ENCODE measurements at regions not wholly inside any gene's neighbourhood (a gene's known extent, or its start where the extent isn't known, plus 50 kb on each side); places are given as distances from the start of the nearest gene placed in this dataset.
"Not testable (repeated sequence)": the region's sequence is repeated elsewhere in the genome, so short reads cannot be mapped to it uniquely, and the experiment has no call there.

- no peak for ATAC-seq
- no peaks in the 10 kb centered on the region for H3K9me3 ChIP-seq
- 84 to 96% (median 94%) methylated on average over 2 of the region's 2 CpGs for WGBS, 4 donors
- no peak overlapping the region for H3K27ac ChIP-seq
- H3K4me1 ChIP-seq = peaks cover 0 to 4% (median 0%) of the 10 kb centered on the region in 12 donors
- intact Hi-C loops (cut with DNase I) = no loop called here
- TF ChIP-seq POLR2A (IDR thresholded peaks at IDR 0.05) (no peak), CTCF (IDR thresholded peaks at IDR 0.05) (no peak)
- no peaks in the 10 kb centered on the region for H3K27me3 ChIP-seq
- H3K4me3 ChIP-seq = no peak overlapping the region
- DNase-seq = no peak
- H3K36me3 ChIP-seq = no peaks in the 10 kb centered on the region
Measured at GRCh38 chr11:87778357-87778756, 396.9 kb downstream of the RAB38 start.

- H3K36me3 ChIP-seq = no peaks in the 10 kb centered on the region
- TF ChIP-seq CTCF (IDR thresholded peaks at IDR 0.05) = no peak
- no peak for TF ChIP-seq POLR2A (IDR thresholded peaks at IDR 0.05)
- H3K4me1 ChIP-seq = peaks cover 0 to 4% (median 0%) of the 10 kb centered on the region in 12 donors
- DNase-seq (no peak), ATAC-seq (no peak)
- no peak overlapping the region for H3K27ac ChIP-seq
- H3K9me3 ChIP-seq = no peaks in the 10 kb centered on the region
- 18 to 34% (median 21%) methylated on average over 1 of the region's 1 CpG for WGBS, 4 donors
- H3K4me3 ChIP-seq = no peak overlapping the region
- intact Hi-C loops (cut with DNase I) = no loop called here
- no peaks in the 10 kb centered on the region for H3K27me3 ChIP-seq
Measured at GRCh38 chr11:87775036-87775435, 400.2 kb downstream of the RAB38 start.

GRCh38 chr11:87769661-87770060, 405.6 kb downstream of the RAB38 start:
- no peak overlapping the region for H3K4me3 ChIP-seq
- DNase-seq = no peak
- TF ChIP-seq CTCF (IDR thresholded peaks at IDR 0.05) = no peak
- no peak for TF ChIP-seq POLR2A (IDR thresholded peaks at IDR 0.05)
- H3K9me3 ChIP-seq = no peaks in the 10 kb centered on the region
- H3K4me1 ChIP-seq = no peaks in the 10 kb centered on the region
- intact Hi-C loops (cut with DNase I) = no loop called here
- H3K27ac ChIP-seq = no peak overlapping the region
- no peak for ATAC-seq
- 57 to 63% (median 59%) methylated on average over 3 of the region's 3 CpGs for WGBS, 4 donors
- H3K27me3 ChIP-seq = no peaks in the 10 kb centered on the region
- H3K36me3 ChIP-seq = no peaks in the 10 kb centered on the region

GRCh38 chr11:87767615-87768014, 407.6 kb downstream of the RAB38 start:
- Histone ChIP-seq H3K4me1 (no peaks in the 10 kb centered on the region), H3K9me3 (peaks cover 0 to 1% (median 0%) of the 10 kb centered on the region in 12 donors), H3K27me3 (no peaks in the 10 kb centered on the region), H3K4me3 (no peak overlapping the region), H3K27ac (no peak overlapping the region), H3K36me3 (no peaks in the 10 kb centered on the region)
- TF ChIP-seq CTCF (IDR thresholded peaks at IDR 0.05) (no peak), POLR2A (IDR thresholded peaks at IDR 0.05) (no peak)
- no peak for ATAC-seq
- intact Hi-C loops (cut with DNase I) = no loop called here
- no peak for DNase-seq
- 78 to 86% (median 84%) methylated on average over 4 of the region's 4 CpGs for WGBS, 4 donors

- 62 to 73% (median 68%) methylated on average over 9 of the region's 9 CpGs for WGBS, 4 donors
- intact Hi-C loops (cut with DNase I); H3K9me3 ChIP-seq; H3K4me3 ChIP-seq; H3K36me3 ChIP-seq; ATAC-seq; H3K4me1 ChIP-seq; DNase-seq; H3K27ac ChIP-seq; H3K27me3 ChIP-seq: not testable (repeated sequence)
Measured at GRCh38 chr11:87764075-87764474, 411.2 kb downstream of the RAB38 start.

All from heart left ventricle (tissue), 16 donors.